Spleen (tissue), 7 donors: ENCODE measurements at regions not wholly inside any gene's neighbourhood (a gene's known extent, or its start where the extent isn't known, plus 50 kb on each side); places are given as distances from the start of the nearest gene placed in this dataset.

ENCODE experiments used
- POLR2AphosphoS5 ChIP-seq, 3 donors: sonication (generic); formaldehyde crosslinking; IDR thresholded peaks; one replicate each; pipeline ENCODE4 v1.5.1; 2017; ENCODE audit warnings: antibody characterized with exemption in 3 of 3
- TF ChIP-seq, protein P1 (sequence below), 11 experiments: fragments of 200-600 bp in 7 of 11; fragments of 450-650 bp in 4 of 11; sonication (generic) in 4 of 11; IDR thresholded peaks in 8 of 11; conservative IDR thresholded peaks in 3 of 11; 1 replicate in 7 of 11; 2 replicates in 4 of 11; pipeline versions ENCODE4 v1.4.0 to v1.8.0; 2016 to 2021; ENCODE audit warnings: antibody characterized with exemption in 11 of 11, inconsistent platforms in 4 of 11, mild to moderate bottlenecking in 1 of 11
- donor health status: DM: no; HTN: no; CAD: no; lungs with moderate emphysema.
- donor health status: DM: no; HTN: no; CAD: no.
- donor health status: DM: no; HTN: no; CAD: no.

DNA sequence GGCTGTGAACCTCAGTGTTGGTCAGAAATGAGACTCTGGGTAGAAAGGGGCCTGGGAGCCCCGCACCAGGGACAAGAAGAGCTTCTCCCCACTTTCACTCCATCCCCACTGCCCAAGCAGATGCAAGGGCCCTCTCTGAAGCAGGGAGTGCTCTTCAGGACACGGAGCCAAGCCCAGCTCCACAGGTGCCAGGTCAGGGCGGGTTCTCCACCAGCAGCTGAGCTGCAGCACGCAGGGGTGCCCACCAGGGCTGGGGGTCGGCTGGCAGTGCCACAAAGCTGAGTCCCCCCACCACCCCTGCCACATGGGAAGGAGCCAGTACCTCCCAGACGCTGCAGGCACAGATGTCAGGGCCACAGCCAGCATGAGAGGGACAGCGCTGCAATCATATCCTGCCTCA lies 106.2 kb downstream of the INHBB start:
- TF ChIP-seq, protein P1, sequence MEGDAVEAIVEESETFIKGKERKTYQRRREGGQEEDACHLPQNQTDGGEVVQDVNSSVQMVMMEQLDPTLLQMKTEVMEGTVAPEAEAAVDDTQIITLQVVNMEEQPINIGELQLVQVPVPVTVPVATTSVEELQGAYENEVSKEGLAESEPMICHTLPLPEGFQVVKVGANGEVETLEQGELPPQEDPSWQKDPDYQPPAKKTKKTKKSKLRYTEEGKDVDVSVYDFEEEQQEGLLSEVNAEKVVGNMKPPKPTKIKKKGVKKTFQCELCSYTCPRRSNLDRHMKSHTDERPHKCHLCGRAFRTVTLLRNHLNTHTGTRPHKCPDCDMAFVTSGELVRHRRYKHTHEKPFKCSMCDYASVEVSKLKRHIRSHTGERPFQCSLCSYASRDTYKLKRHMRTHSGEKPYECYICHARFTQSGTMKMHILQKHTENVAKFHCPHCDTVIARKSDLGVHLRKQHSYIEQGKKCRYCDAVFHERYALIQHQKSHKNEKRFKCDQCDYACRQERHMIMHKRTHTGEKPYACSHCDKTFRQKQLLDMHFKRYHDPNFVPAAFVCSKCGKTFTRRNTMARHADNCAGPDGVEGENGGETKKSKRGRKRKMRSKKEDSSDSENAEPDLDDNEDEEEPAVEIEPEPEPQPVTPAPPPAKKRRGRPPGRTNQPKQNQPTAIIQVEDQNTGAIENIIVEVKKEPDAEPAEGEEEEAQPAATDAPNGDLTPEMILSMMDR (IDR thresholded peaks at IDR 0.05 in 8 of 11, conservative IDR thresholded peaks at IDR 0.05 in 3 of 11) = no peak
- no peak for TF ChIP-seq POLR2AphosphoS5 (IDR thresholded peaks at IDR 0.05)
